ENCODE measurements at regions not wholly inside any gene's neighbourhood (a gene's known extent, or its start where the extent isn't known, plus 50 kb on each side); places are given as distances from the start of the nearest gene placed in this dataset.

DNA sequence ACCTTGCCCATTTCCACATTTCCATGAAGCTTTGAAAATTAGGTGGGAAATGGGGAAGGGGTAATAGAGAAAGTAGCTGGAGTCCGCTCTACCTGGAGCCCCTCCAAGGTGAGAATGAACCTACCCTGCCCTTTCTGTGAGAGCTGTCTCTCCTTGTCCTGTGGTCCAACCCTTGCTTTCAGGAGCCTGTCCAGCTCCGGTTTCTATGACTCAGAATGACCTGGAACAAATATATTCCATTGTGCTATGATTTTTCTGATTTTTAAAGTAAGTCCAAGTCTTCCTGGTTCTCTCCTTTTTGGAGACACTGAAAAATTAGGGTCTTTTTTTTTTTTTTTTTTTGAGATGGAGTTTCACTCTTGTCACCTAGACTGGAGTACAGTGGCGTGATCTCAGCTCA lies 89.1 kb upstream of the VASH1 start:
- DNase-seq (ENCODE audit: low read depth): no peak
- H3K4me3 ChIP-seq (ENCODE audit: low read depth, low read length): no peak overlapping the region
- TF ChIP-seq, protein P1, sequence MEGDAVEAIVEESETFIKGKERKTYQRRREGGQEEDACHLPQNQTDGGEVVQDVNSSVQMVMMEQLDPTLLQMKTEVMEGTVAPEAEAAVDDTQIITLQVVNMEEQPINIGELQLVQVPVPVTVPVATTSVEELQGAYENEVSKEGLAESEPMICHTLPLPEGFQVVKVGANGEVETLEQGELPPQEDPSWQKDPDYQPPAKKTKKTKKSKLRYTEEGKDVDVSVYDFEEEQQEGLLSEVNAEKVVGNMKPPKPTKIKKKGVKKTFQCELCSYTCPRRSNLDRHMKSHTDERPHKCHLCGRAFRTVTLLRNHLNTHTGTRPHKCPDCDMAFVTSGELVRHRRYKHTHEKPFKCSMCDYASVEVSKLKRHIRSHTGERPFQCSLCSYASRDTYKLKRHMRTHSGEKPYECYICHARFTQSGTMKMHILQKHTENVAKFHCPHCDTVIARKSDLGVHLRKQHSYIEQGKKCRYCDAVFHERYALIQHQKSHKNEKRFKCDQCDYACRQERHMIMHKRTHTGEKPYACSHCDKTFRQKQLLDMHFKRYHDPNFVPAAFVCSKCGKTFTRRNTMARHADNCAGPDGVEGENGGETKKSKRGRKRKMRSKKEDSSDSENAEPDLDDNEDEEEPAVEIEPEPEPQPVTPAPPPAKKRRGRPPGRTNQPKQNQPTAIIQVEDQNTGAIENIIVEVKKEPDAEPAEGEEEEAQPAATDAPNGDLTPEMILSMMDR (conservative IDR thresholded peaks at IDR 0.05; ENCODE audit: low read depth, low read length): no peak

DNA sequence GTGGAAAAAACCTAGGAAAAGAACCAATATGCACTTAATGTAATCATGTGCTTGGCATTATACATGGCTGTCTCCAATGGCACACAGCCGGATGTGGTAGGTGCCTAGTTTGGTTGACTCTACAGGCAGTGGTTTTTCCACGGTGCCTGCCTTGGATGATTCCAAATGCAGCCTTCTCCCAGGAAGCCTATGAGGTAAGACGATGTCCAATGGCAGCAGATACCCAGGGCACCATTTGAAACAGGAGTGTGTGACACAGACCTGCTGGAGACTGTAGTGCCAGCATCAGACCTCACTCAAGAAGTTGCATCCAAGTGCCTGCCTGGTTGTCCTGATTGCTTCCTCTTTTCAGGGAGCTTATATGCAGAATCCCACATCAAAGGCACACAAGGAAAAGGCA lies 88.0 kb upstream of the VASH1 start:
- TF ChIP-seq, protein P1 (conservative IDR thresholded peaks at IDR 0.05; ENCODE audit: low read depth, low read length): no peak
- DNase-seq (ENCODE audit: low read depth): no peak
- no peak overlapping the region for H3K4me3 ChIP-seq (ENCODE audit: low read depth, low read length)

DNA sequence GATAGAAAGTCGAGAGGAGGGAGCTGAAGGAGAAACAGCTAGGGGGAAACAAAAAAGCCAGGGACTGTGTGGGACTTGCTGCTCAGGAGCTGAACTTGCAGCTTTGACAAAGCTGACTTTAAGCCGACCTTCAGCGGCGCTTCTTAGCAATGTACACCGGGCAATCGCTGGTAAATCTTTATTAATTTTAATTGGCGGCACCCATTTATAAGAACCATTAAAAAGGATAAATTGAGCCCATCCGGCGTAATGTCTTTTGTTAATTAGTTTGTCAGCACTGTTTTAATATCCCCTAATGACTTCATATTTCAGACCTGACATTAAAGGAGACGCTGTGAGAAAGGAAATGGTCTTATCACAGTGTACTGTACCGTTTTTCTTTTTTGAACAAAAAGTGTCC lies 86.2 kb upstream of the VASH1 start:
- H3K4me3 ChIP-seq (ENCODE audit: low read depth, low read length): no peak overlapping the region
- no peak for DNase-seq (ENCODE audit: low read depth)
- TF ChIP-seq, protein P1 (conservative IDR thresholded peaks at IDR 0.05; ENCODE audit: low read depth, low read length): no peak

DNA sequence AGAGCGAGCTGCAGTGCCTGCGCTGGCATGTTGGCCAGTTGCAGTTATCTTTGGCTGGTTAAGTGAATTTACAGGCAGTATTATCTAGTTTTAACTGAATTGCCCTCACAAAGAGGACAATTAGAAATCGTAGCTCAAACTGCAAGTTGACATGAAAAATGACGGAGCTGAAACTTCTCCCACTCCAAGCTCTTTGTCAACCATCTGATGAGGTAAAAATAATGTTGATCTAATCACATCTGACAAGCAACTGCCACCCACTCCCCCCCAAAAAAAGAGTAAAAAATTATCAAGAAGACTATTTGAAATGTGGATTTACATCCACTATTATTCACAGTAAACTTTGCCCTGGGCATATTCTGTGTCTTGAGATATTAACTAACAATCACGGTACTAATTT lies 84.7 kb upstream of the VASH1 start:
- TF ChIP-seq, protein P1 (conservative IDR thresholded peaks at IDR 0.05; ENCODE audit: low read depth, low read length): no peak
- DNase-seq (ENCODE audit: low read depth): no peak
- H3K4me3 ChIP-seq (ENCODE audit: low read depth, low read length): no peak overlapping the region

DNA sequence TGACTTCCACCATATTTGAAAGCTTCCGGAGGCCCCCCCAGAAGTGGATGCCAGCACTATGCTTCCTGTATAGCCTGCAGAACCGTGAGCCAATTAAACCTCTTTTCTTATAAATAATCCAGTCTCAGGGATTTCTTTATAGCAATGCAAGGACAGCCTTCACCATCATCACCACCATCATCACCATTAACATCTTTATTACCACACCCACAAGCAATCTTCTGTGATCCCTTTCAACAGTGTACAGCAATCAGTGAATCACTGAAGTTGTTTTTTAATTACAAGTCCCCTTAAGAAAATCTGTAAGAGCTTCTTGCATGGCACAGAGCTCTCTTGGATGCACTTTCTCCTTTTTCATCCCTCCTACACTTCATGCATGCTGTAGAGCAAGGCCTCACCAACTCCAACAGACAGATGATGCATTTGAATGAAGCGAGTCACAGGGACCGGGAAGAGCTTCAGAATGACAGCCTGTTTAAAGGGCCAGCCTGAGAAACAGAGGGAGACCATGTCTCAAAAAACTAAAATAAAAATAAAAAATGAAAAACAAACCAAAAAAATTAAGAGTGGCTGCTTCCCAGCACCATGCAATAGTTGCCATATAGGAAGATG lies 83.6 kb upstream of the VASH1 start:
- DNase-seq (ENCODE audit: low read depth): no peak
- H3K4me3 ChIP-seq (ENCODE audit: low read depth, low read length): no peak overlapping the region
- TF ChIP-seq, protein P1 (conservative IDR thresholded peaks at IDR 0.05; ENCODE audit: low read depth, low read length): no peak

DNA sequence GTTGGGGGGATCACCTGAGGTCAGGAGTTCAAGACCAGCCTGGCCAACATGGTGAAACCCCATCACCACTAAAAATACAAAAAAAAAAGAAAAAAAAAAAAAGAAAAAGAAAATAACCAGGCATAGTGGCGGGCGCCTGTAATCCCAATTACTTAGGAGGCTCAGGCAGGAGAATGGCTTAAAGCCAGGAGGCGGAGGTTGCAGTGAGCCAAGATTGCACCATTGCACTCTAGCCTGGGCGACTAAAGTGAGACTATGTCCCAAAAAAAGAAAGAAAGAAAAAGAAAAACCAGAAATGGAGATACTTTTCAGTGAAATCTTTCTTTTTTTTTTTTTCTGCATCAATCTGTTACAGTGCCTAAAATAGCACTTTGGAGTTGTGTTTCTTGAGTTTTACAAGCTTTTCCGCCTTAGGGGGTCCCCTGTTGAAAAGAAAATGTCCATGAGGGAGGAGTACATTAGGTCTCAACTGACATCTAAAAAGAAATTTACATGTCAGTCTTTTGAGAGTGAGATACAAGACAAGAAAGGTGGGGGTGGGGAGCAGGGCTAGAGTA lies 82.9 kb upstream of the VASH1 start:
- no peak for DNase-seq (ENCODE audit: low read depth)
- H3K4me3 ChIP-seq (ENCODE audit: low read depth, low read length): no peak overlapping the region
- TF ChIP-seq, protein P1 (conservative IDR thresholded peaks at IDR 0.05; ENCODE audit: low read depth, low read length): no peak

DNA sequence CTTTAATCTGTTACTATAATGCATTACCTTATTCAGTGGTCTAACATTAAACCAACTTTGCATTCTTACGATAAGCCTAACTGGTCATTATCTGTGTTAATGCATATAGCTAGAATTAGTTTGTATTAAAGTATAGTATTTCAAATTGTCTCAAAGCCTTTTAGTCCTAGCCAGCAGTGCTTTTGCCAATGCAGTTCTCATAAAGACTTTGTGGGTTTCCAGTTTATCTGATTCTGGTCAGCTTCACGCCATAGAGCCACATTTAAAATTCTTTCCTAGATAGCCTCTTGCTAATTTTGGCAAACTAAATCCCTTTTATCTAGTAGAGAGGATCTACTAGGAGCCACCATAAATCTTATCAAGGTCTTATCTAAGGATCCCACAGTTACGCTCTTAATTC lies 78.9 kb upstream of the VASH1 start:
- no peak for DNase-seq (ENCODE audit: low read depth)
- TF ChIP-seq, protein P1 (conservative IDR thresholded peaks at IDR 0.05; ENCODE audit: low read depth, low read length): no peak
- no peak overlapping the region for H3K4me3 ChIP-seq (ENCODE audit: low read depth, low read length)

Measured in choroid plexus epithelial cell (primary cell).